ENCODE measurements at regions not wholly inside any gene's neighbourhood (a gene's known extent, or its start where the extent isn't known, plus 50 kb on each side); places are given as distances from the start of the nearest gene placed in this dataset.

- no peak for TF ChIP-seq CEBPB (tag; IDR thresholded peaks at IDR 0.05)
- no peak for TF ChIP-seq CTCF (IDR thresholded peaks at IDR 0.05 in 2 of 3, conservative IDR thresholded peaks at IDR 0.05 in 1 of 3; ENCODE audit: insufficient read depth in 2 of 3, low read depth in 1 of 3, low read length in 3 of 3)
- no peak for TF ChIP-seq ZNF184 (CRISPR knock-in tag; IDR thresholded peaks at IDR 0.05)
- no peak for TF ChIP-seq HCFC1 (IDR thresholded peaks at IDR 0.05; ENCODE audit: low read depth, low read length)
- TF ChIP-seq NFATC3 (IDR thresholded peaks at IDR 0.05): no peak
- TF ChIP-seq E2F5 (CRISPR knock-in tag; IDR thresholded peaks at IDR 0.05): no peak
- TF ChIP-seq DNMT1 (IDR thresholded peaks at IDR 0.05): no peak
- no peak for TF ChIP-seq CBX3 (IDR thresholded peaks at IDR 0.05; ENCODE audit: borderline replicate concordance in 1 of 2, low read length in 2 of 2)
- TF ChIP-seq PHTF2 (CRISPR knock-in tag; IDR thresholded peaks at IDR 0.05): no peak
- TF ChIP-seq POLR2A (conservative IDR thresholded peaks at IDR 0.05): no peak
Observed at GRCh38 chr17:28255616-28256015, 63.4 kb upstream of the TMEM97 start.
